Neural cell (in vitro differentiated cells): ENCODE measurements at regions not wholly inside any gene's neighbourhood (a gene's known extent, or its start where the extent isn't known, plus 50 kb on each side); places are given as distances from the start of the nearest gene placed in this dataset.
A peak's percentile ranks its signal among the peaks of the same experiment; 100 is the strongest.

ENCODE experiments used
- H2AFZ ChIP-seq: fragments of 200-600, 300-800 bp; sonication (generic), shearing (Covaris generic); 2 replicates; pipeline ENCODE4 v1.6.0; 2014; ENCODE audit warnings: low read depth, mild to moderate bottlenecking, antibody characterized with exemption, low read length, moderate library complexity
- H3F3A ChIP-seq: fragments of 200-600 bp; shearing (Covaris generic); 2 replicates; pipeline ENCODE4 v1.6.1; 2016; ENCODE audit warnings: mild to moderate bottlenecking, moderate library complexity, mixed read lengths, antibody characterized with exemption, low read length; ENCODE audit not compliant: insufficient read depth, poor library complexity, severe bottlenecking
- H3K27ac ChIP-seq: fragments of 200-600, 300-800 bp; sonication (generic), shearing (Covaris generic); 2 replicates; pipeline ENCODE4 v1.5.1; 2014; ENCODE audit warnings: mild to moderate bottlenecking, low read length, moderate library complexity
- H3K27me3 ChIP-seq: fragments of 300-800, 200-600 bp; sonication (generic), shearing (Covaris generic); 2 replicates; pipeline ENCODE4 v1.6.0; 2014; ENCODE audit warnings: mild to moderate bottlenecking, low read depth, low read length, moderate library complexity; ENCODE audit not compliant: insufficient read depth
- H3K36me3 ChIP-seq: fragments of 300-800, 200-600 bp; sonication (generic), shearing (Covaris generic); 2 replicates; pipeline ENCODE4 v1.5.1; 2014; ENCODE audit warnings: mild to moderate bottlenecking, antibody characterized with exemption, low read length, moderate library complexity; ENCODE audit not compliant: insufficient read depth
- H3K4me2 ChIP-seq: fragments of 300-800, 200-600 bp; sonication (generic), shearing (Covaris generic); 2 replicates; pipeline ENCODE4 v1.6.0; 2014; ENCODE audit warnings: mild to moderate bottlenecking, low read length
- H3K4me3 ChIP-seq: fragments of 300-800, 200-600 bp; sonication (generic), shearing (Covaris generic); 2 replicates; pipeline ENCODE4 v1.5.1; 2014; ENCODE audit warnings: mild to moderate bottlenecking, low read length, moderate library complexity
- H3K79me2 ChIP-seq: fragments of 200-600 bp; shearing (Covaris generic); replicated peaks from 2 replicates; pipeline ENCODE4 v1.6.0; 2014; ENCODE audit warnings: mild to moderate bottlenecking, low read length, moderate library complexity; ENCODE audit not compliant: insufficient read depth
- H3K9ac ChIP-seq: fragments of 300-800, 200-600 bp; sonication (generic), shearing (Covaris generic); 2 replicates; pipeline ENCODE4 v1.6.1; 2016; ENCODE audit warnings: mild to moderate bottlenecking, low read length, mixed read lengths
- H3K9me2 ChIP-seq: fragments of 200-600 bp; shearing (Covaris generic); 2 replicates; pipeline ENCODE4 v1.6.1; 2016; ENCODE audit warnings: mild to moderate bottlenecking, low read length, mixed read lengths; ENCODE audit not compliant: insufficient read depth
- H3K9me3 ChIP-seq: fragments of 200-600, 300-800 bp; sonication (generic), shearing (Covaris generic); 2 replicates; pipeline ENCODE4 v1.6.1; 2016; ENCODE audit warnings: mild to moderate bottlenecking, mixed run types, low read length, moderate library complexity, mixed read lengths
- H4K20me1 ChIP-seq: fragments of 200-600 bp; shearing (Covaris generic); 2 replicates; pipeline ENCODE4 v1.6.1; 2016; ENCODE audit warnings: mild to moderate bottlenecking, mixed run types; ENCODE audit not compliant: insufficient read depth
- CTCF ChIP-seq: fragments of 450-650 bp; IDR thresholded peaks from 2 replicates; pipeline ENCODE4 v1.5.1; 2014; ENCODE audit warnings: antibody characterized with exemption, mild to moderate bottlenecking, moderate library complexity; ENCODE audit not compliant: poor library complexity, severe bottlenecking
- EP300 ChIP-seq: fragments of 450-650 bp; conservative IDR thresholded peaks from 2 replicates; pipeline ENCODE4 v1.6.1; 2014; ENCODE audit warnings: antibody characterized with exemption, mild to moderate bottlenecking, moderate library complexity; ENCODE audit not compliant: poor library complexity, severe bottlenecking
- EZH2 ChIP-seq: fragments of 200-600, 300-800 bp; shearing (Covaris generic), sonication (generic); IDR thresholded peaks from 2 replicates; pipeline ENCODE4 v1.6.1; 2014; ENCODE audit warnings: antibody characterized with exemption, low read length, borderline replicate concordance, mild to moderate bottlenecking; ENCODE audit not compliant: insufficient read depth, poor library complexity, severe bottlenecking
- MXI1 ChIP-seq: fragments of 450-650 bp; conservative IDR thresholded peaks from 2 replicates; pipeline ENCODE4 v1.6.1; 2014; ENCODE audit warnings: antibody characterized with exemption, mild to moderate bottlenecking; ENCODE audit not compliant: poor library complexity, severe bottlenecking
- POLR2AphosphoS5 ChIP-seq: IDR thresholded peaks from 2 replicates; pipeline ENCODE4 v1.6.1; 2012
- RAD21 ChIP-seq: fragments of 450-650 bp; conservative IDR thresholded peaks from 2 replicates; pipeline ENCODE4 v1.6.1; 2014; ENCODE audit warnings: antibody characterized with exemption, mild to moderate bottlenecking, moderate library complexity
- REST ChIP-seq: IDR thresholded peaks from 2 replicates; pipeline ENCODE4 v1.6.1; 2012; ENCODE audit warnings: borderline replicate concordance
- SMC3 ChIP-seq: fragments of 450-650 bp; conservative IDR thresholded peaks from 2 replicates; pipeline ENCODE4 v1.6.1; 2014; ENCODE audit warnings: antibody characterized with exemption, mild to moderate bottlenecking, moderate library complexity; ENCODE audit not compliant: poor library complexity
- TAF1 ChIP-seq: IDR thresholded peaks from 2 replicates; pipeline ENCODE4 v1.6.1; 2012; ENCODE audit warnings: low read depth

GRCh38 chr6:147716434-147716833 lies 207.9 kb downstream of the SAMD5 start:
- Histone ChIP-seq H3K4me2 (no peak overlapping the region), H3K4me3 (no peak overlapping the region), H3K27ac (no peak overlapping the region), H2AFZ (no peak overlapping the region), H4K20me1 (no peaks in the 10 kb centered on the region), H3K9ac (no peak overlapping the region), H3K27me3 (no peaks in the 10 kb centered on the region), H3K36me3 (no peaks in the 10 kb centered on the region), H3K9me3 (no peaks in the 10 kb centered on the region), H3F3A (no peaks in the 10 kb centered on the region), H3K9me2 (no peaks in the 10 kb centered on the region), H3K79me2 (no peaks in the 10 kb centered on the region)
- TF ChIP-seq RAD21 = no peak
- no peak for TF ChIP-seq POLR2AphosphoS5

GRCh38 chr6:147717991-147718390 lies 209.5 kb downstream of the SAMD5 start:
- no peak overlapping the region for H2AFZ ChIP-seq
- no peaks in the 10 kb centered on the region for H3K27me3 ChIP-seq
- H3K9me2 ChIP-seq = no peaks in the 10 kb centered on the region
- peak; percentile 25 for TF ChIP-seq REST
- TF ChIP-seq RAD21 = no peak
- no peak overlapping the region for H3K4me2 ChIP-seq
- no peaks in the 10 kb centered on the region for H3K9me3 ChIP-seq
- no peak overlapping the region for H3K4me3 ChIP-seq
- no peaks in the 10 kb centered on the region for H3K79me2 ChIP-seq
- H4K20me1 ChIP-seq = no peaks in the 10 kb centered on the region
- H3F3A ChIP-seq = no peaks in the 10 kb centered on the region
- H3K9ac ChIP-seq = no peak overlapping the region
- H3K27ac ChIP-seq = no peak overlapping the region
- no peaks in the 10 kb centered on the region for H3K36me3 ChIP-seq

DNA sequence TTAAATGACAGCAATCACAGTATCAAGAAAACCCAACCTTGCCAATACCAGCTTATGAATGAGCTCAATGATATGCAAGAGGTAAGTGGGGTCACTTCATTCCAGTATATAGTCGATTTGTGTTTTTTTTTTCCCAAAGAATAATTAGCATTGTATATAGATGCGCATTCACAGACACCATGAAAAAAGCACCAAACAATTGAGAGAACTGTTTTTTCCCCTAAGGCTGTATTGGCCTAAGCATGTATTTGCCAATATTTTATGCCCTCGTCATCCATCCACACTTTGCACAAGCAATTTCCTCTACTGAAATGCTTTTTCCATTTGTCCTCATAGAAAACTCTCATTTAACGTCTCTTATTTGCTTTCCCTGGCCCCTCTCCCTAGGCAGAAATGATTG lies 213.7 kb downstream of the SAMD5 start:
- H2AFZ ChIP-seq = no peak overlapping the region
- no peak overlapping the region for H3K9ac ChIP-seq
- H3K4me2 ChIP-seq = no peak overlapping the region
- H3F3A ChIP-seq = no peaks in the 10 kb centered on the region
- no peak for TF ChIP-seq CTCF
- TF ChIP-seq POLR2AphosphoS5 = no peak
- no peak for TF ChIP-seq RAD21
- no peak for TF ChIP-seq REST
- TF ChIP-seq EZH2 = no peak
- TF ChIP-seq EP300 = no peak
- TF ChIP-seq SMC3 = no peak
- TF ChIP-seq MXI1 = no peak
- no peak for TF ChIP-seq TAF1
- no peaks in the 10 kb centered on the region for H3K9me3 ChIP-seq
- H3K9me2 ChIP-seq = no peaks in the 10 kb centered on the region
- no peak overlapping the region for H3K4me3 ChIP-seq
- no peaks in the 10 kb centered on the region for H3K79me2 ChIP-seq
- H3K27ac ChIP-seq = no peak overlapping the region
- H3K36me3 ChIP-seq = no peaks in the 10 kb centered on the region
- H4K20me1 ChIP-seq = no peaks in the 10 kb centered on the region
- H3K27me3 ChIP-seq = no peaks in the 10 kb centered on the region
